ENCODE measurements at regions not wholly inside any gene's neighbourhood (a gene's known extent, or its start where the extent isn't known, plus 50 kb on each side); places are given as distances from the start of the nearest gene placed in this dataset.

GRCh38 chr4:186871856-186872255 is 148.2 kb upstream of the FAT1 start:
- TF ChIP-seq POLR2A (IDR thresholded peaks at IDR 0.05) (no peak), CTCF (IDR thresholded peaks at IDR 0.05) (no peak)
